Type B pancreatic cell (in vitro differentiated cells): ENCODE measurements at regions not wholly inside any gene's neighbourhood (a gene's known extent, or its start where the extent isn't known, plus 50 kb on each side); places are given as distances from the start of the nearest gene placed in this dataset.

ENCODE experiments used
- DNase-seq: peaks from one replicate; pipeline ENCODE4 v3.0.0; 2021; ENCODE audit warnings: mixed read lengths; ENCODE audit not compliant: unreplicated experiment; ENCODE audit errors: extremely low spot score
- H3K27ac Mint-ChIP-seq: 2 replicates; pipeline ENCODE4 v1.8.0; 2021; ENCODE audit warnings: mild to moderate bottlenecking, mixed read lengths
- H3K27me3 Mint-ChIP-seq: 2 replicates; pipeline ENCODE4 v1.8.0; 2021; ENCODE audit warnings: mixed read lengths
- H3K36me3 Mint-ChIP-seq: 2 replicates; pipeline ENCODE4 v1.8.0; 2021; ENCODE audit warnings: mixed read lengths
- H3K4me1 Mint-ChIP-seq: one replicate; pipeline ENCODE4 v1.8.0; 2021; ENCODE audit warnings: mixed read lengths; ENCODE audit not compliant: unreplicated experiment
- H3K4me3 Mint-ChIP-seq: 2 replicates; pipeline ENCODE4 v1.8.0; 2021; ENCODE audit warnings: mild to moderate bottlenecking, mixed read lengths
- H3K9me3 Mint-ChIP-seq: 2 replicates; pipeline ENCODE4 v1.8.0; 2021; ENCODE audit warnings: mixed read lengths
- CTCF ChIP-seq: fragments of 200-600 bp; sonication (generic); conservative IDR thresholded peaks from 2 replicates; pipeline ENCODE4 v1.5.0; 2021; ENCODE audit warnings: antibody characterized with exemption, mild to moderate bottlenecking

DNA sequence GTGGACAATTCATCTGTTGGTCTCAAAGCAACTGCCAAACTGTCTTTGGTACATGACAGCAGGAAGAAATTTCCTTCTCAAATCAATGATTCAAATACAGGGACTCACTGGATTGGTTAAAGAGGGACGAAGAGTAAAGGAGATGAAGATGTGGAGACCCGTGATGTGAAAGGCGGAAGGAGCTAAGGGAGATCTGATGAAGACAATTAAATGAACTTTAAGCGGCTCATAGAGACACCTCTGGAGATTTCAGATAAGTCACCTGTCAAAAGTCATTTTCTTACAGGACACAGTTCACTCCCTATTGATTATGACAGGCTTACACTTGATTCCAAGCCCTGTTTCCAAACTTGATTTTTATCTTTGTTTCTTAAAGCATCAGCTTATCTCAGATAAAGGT is 466.3 kb downstream of the DOK5 start:
- H3K36me3 Mint-ChIP-seq = no peaks in the 10 kb centered on the region
- no peak overlapping the region for H3K4me3 Mint-ChIP-seq
- peaks cover 6% of the 10 kb centered on the region for H3K4me1 Mint-ChIP-seq
- peaks cover 8% of the 10 kb centered on the region for H3K27me3 Mint-ChIP-seq
- no peak for TF ChIP-seq CTCF
- DNase-seq = no peak
- H3K9me3 Mint-ChIP-seq = no peaks in the 10 kb centered on the region
- H3K27ac Mint-ChIP-seq = no peak overlapping the region

DNA sequence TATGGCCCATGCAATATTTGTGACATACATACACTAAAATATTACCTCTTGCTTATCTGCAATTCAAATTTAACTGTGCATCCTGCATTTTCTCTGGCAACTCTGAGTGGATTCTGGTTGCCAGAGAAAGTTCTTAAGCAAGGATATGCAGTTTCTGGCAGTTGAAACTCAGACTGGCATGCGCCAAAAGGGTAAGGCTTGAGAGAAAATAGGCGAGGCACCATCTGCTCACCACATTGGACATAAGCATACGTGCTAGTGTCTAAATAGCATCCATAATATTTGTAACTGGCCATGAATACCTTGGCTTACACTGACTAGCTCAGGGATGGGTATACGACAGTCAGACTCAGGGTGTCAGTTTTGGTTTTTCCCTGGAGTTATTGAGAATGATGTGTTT is 465.1 kb downstream of the DOK5 start:
- no peaks in the 10 kb centered on the region for H3K36me3 Mint-ChIP-seq
- no peak for DNase-seq
- no peak overlapping the region for H3K4me3 Mint-ChIP-seq
- H3K4me1 Mint-ChIP-seq = peaks cover 6% of the 10 kb centered on the region
- H3K27ac Mint-ChIP-seq = no peak overlapping the region
- H3K9me3 Mint-ChIP-seq = no peaks in the 10 kb centered on the region
- TF ChIP-seq CTCF = no peak
- H3K27me3 Mint-ChIP-seq = peaks cover 8% of the 10 kb centered on the region

- Mint-ChIP-seq H3K4me1 (peaks cover 6% of the 10 kb centered on the region), H3K4me3 (no peak overlapping the region), H3K36me3 (no peaks in the 10 kb centered on the region), H3K9me3 (no peaks in the 10 kb centered on the region), H3K27ac (no peak overlapping the region), H3K27me3 (peaks cover 8% of the 10 kb centered on the region)
- no peak for TF ChIP-seq CTCF
- DNase-seq = no peak
These were observed 463.3 kb downstream of the DOK5 start for GRCh38 chr20:54938707-54939106.

DNA sequence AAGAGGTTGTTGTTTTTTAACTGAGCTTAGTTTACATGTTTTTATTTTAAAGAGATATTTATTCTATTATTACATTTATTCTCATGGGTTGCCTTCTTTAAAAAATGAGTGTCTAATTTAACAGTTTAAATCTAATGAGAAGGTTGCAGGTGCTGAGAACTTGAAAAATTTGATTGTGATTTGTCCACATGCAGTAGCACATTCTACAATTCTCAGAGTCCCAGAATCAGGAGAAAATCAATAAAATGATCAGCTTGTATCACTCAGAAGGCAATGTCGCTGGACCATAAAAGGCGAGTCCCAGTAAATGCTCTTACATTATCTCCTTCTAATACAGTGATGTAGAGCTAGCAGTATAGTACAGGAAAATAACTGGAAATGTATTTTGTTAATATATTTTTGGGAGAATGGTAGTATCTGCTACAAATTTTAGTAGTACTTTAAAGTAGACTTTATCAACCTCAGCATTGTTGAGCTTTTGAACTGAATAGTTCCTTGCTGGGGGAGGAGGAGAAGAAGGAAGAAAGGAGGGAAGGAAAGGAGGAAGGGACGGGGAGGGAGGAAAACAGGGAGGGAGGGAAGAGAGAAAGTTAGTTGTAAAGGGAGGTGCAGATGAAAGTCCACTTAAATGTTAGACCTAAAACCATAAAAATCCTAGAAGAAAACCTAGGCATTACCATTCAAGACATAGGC is 458.0 kb downstream of the DOK5 start:
- peaks cover under 1% of the 10 kb centered on the region for H3K4me1 Mint-ChIP-seq
- H3K27me3 Mint-ChIP-seq = no peaks in the 10 kb centered on the region
- DNase-seq = no peak
- no peaks in the 10 kb centered on the region for H3K36me3 Mint-ChIP-seq
- no peak overlapping the region for H3K27ac Mint-ChIP-seq
- H3K9me3 Mint-ChIP-seq = no peaks in the 10 kb centered on the region
- TF ChIP-seq CTCF = no peak
- H3K4me3 Mint-ChIP-seq = no peak overlapping the region

DNA sequence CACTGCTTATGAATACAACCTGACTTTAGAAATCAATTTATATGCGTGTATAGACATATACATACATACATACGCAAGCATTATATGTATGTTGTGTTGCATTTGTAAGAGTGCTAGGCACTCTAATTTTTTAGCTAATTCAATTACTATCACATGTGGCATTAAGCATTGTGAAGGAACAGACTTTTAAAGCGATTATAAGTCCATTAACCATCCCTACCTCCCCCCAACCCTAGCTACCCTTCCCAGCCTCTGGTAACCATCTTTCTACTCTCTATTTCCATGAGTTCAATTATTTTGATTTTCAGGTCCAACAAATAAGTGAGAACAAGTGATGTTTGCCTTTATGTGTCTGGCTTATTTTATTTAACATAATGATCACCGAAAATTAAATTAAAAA is 453.8 kb downstream of the DOK5 start:
- Mint-ChIP-seq H3K27me3 (no peaks in the 10 kb centered on the region), H3K36me3 (no peaks in the 10 kb centered on the region), H3K27ac (no peak overlapping the region), H3K4me1 (no peaks in the 10 kb centered on the region), H3K9me3 (no peaks in the 10 kb centered on the region), H3K4me3 (no peak overlapping the region)
- TF ChIP-seq CTCF = no peak
- DNase-seq = no peak

- DNase-seq = no peak
- H3K27ac Mint-ChIP-seq = no peak overlapping the region
- no peaks in the 10 kb centered on the region for H3K4me1 Mint-ChIP-seq
- no peaks in the 10 kb centered on the region for H3K9me3 Mint-ChIP-seq
- no peaks in the 10 kb centered on the region for H3K27me3 Mint-ChIP-seq
- H3K36me3 Mint-ChIP-seq = no peaks in the 10 kb centered on the region
- no peak for TF ChIP-seq CTCF
- H3K4me3 Mint-ChIP-seq = no peak overlapping the region
These were observed 453.2 kb downstream of the DOK5 start for GRCh38 chr20:54928564-54928963.
